ENCODE measurements at regions not wholly inside any gene's neighbourhood (a gene's known extent, or its start where the extent isn't known, plus 50 kb on each side); places are given as distances from the start of the nearest gene placed in this dataset.

- intact Hi-C loops (cut with micrococcal nuclease; ENCODE audit: unreplicated experiment) = no loop called here
Measured at GRCh38 chr4:35063031-35063570, 1181.2 kb downstream of the ARAP2 start.

GRCh38 chr4:35066406-35066805 is 1177.9 kb downstream of the ARAP2 start:
- Histone ChIP-seq H3K4me1 (ENCODE audit: insufficient read depth, low read length, poor library complexity, severe bottlenecking) (no peaks in the 10 kb centered on the region), H3K27ac (ENCODE audit: low read depth, low read length, poor library complexity, severe bottlenecking) (no peak overlapping the region), H3K36me3 (ENCODE audit: insufficient read depth, low read length, poor library complexity, severe bottlenecking) (no peaks in the 10 kb centered on the region), H3K4me3 (ENCODE audit: low read depth, low read length, poor library complexity, severe bottlenecking) (no peak overlapping the region), H3K9me3 (ENCODE audit: low read depth, low read length, poor library complexity, severe bottlenecking) (no peaks in the 10 kb centered on the region), H3K27me3 (replicated peaks; ENCODE audit: insufficient read depth, low read depth, low read length, poor library complexity) (no peaks in the 10 kb centered on the region)
- ChIA-PET CTCF (no interaction called here), POLR2A (ENCODE audit: low non-redundant PET) (no interaction called here)
- no TSS peak for BruUV-seq (replicated peaks)
- TF ChIP-seq EZH2 (IDR thresholded peaks at IDR 0.05; ENCODE audit: borderline replicate concordance, low read depth, low read length, poor library complexity, severe bottlenecking) (no peak), CTCF (conservative IDR thresholded peaks at IDR 0.05; ENCODE audit: low read depth, low read length) (no peak)
- no peak for DNase-seq (ENCODE audit: low spot score)
- intact Hi-C loops (cut with micrococcal nuclease; ENCODE audit: unreplicated experiment) = no loop called here

More at GRCh38 chr4:35063031-35063570, 1181.2 kb downstream of the ARAP2 start:
- BruUV-seq (replicated peaks) = no TSS peak
- POLR2A ChIA-PET (ENCODE audit: low non-redundant PET) = no interaction called here
- Histone ChIP-seq H3K36me3 (ENCODE audit: insufficient read depth, low read length, poor library complexity, severe bottlenecking) (no peaks in the 10 kb centered on the region), H3K4me3 (ENCODE audit: low read depth, low read length, poor library complexity, severe bottlenecking) (no peak overlapping the region), H3K9me3 (ENCODE audit: low read depth, low read length, poor library complexity, severe bottlenecking) (no peaks in the 10 kb centered on the region), H3K4me1 (ENCODE audit: insufficient read depth, low read length, poor library complexity, severe bottlenecking) (no peaks in the 10 kb centered on the region), H3K27ac (ENCODE audit: low read depth, low read length, poor library complexity, severe bottlenecking) (no peak overlapping the region), H3K27me3 (replicated peaks; ENCODE audit: insufficient read depth, low read depth, low read length, poor library complexity) (no peaks in the 10 kb centered on the region)
- no peak for TF ChIP-seq CTCF (conservative IDR thresholded peaks at IDR 0.05; ENCODE audit: low read depth, low read length)
- no peak for TF ChIP-seq EZH2 (IDR thresholded peaks at IDR 0.05; ENCODE audit: borderline replicate concordance, low read depth, low read length, poor library complexity, severe bottlenecking)
- CTCF ChIA-PET = no interaction called here
- no peak for DNase-seq (ENCODE audit: low spot score)

- no peak for DNase-seq (ENCODE audit: low spot score)
- ChIA-PET CTCF (no interaction called here), POLR2A (ENCODE audit: low non-redundant PET) (no interaction called here)
- Histone ChIP-seq H3K27ac (ENCODE audit: low read depth, low read length, poor library complexity, severe bottlenecking) (no peak overlapping the region), H3K9me3 (ENCODE audit: low read depth, low read length, poor library complexity, severe bottlenecking) (peaks cover 6% of the 10 kb centered on the region), H3K4me1 (ENCODE audit: insufficient read depth, low read length, poor library complexity, severe bottlenecking) (no peaks in the 10 kb centered on the region), H3K36me3 (ENCODE audit: insufficient read depth, low read length, poor library complexity, severe bottlenecking) (no peaks in the 10 kb centered on the region), H3K27me3 (replicated peaks; ENCODE audit: insufficient read depth, low read depth, low read length, poor library complexity) (no peaks in the 10 kb centered on the region), H3K4me3 (ENCODE audit: low read depth, low read length, poor library complexity, severe bottlenecking) (no peak overlapping the region)
- BruUV-seq (replicated peaks) = no TSS peak
- TF ChIP-seq EZH2 (IDR thresholded peaks at IDR 0.05; ENCODE audit: borderline replicate concordance, low read depth, low read length, poor library complexity, severe bottlenecking) = no peak
- no peak for TF ChIP-seq CTCF (conservative IDR thresholded peaks at IDR 0.05; ENCODE audit: low read depth, low read length)
- intact Hi-C loops (cut with micrococcal nuclease; ENCODE audit: unreplicated experiment) = no loop called here
Measured at GRCh38 chr4:35080799-35081198, 1163.5 kb downstream of the ARAP2 start.
